ENCODE measurements at regions not wholly inside any gene's neighbourhood (a gene's known extent, or its start where the extent isn't known, plus 50 kb on each side); places are given as distances from the start of the nearest gene placed in this dataset.
"Not testable (repeated sequence)": the region's sequence is repeated elsewhere in the genome, so short reads cannot be mapped to it uniquely, and the experiment has no call there.

DNA sequence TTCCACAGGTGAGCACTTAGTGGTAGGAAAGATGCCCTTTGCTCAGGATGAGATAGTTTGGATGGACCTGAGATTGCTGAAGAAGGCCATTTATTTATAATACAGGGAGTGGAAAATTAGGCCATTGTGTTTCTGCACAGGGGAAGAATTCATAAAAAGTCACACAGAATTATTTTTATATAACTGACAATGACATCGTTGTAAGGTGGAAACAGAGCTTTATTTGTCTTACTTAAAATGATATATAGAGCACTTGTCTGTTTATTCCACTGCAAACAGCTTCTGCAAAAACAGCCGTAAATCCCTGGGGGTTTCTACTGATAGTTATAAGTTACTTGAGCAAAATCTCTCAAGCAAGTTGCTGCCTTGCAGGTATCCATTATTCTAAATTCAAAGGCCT lies 158.1 kb upstream of the ZNF521 start:
- no peak for DNase-seq (ENCODE audit: low read depth in 1 of 2, low spot score in 1 of 2)

GRCh38 chr18:25503567-25504081 lies 151.7 kb upstream of the ZNF521 start:
- DNase-seq (ENCODE audit: low read depth in 1 of 2, low spot score in 1 of 2), result no peak

- DNase-seq (ENCODE audit: low read depth in 1 of 2, low spot score in 1 of 2), result no peak
Measured at GRCh38 chr18:25497151-25497794, 145.3 kb upstream of the ZNF521 start.

- DNase-seq (ENCODE audit: low read depth in 1 of 2, low spot score in 1 of 2), result no peak
Measured at GRCh38 chr18:25496544-25496943, 144.6 kb upstream of the ZNF521 start.

DNA sequence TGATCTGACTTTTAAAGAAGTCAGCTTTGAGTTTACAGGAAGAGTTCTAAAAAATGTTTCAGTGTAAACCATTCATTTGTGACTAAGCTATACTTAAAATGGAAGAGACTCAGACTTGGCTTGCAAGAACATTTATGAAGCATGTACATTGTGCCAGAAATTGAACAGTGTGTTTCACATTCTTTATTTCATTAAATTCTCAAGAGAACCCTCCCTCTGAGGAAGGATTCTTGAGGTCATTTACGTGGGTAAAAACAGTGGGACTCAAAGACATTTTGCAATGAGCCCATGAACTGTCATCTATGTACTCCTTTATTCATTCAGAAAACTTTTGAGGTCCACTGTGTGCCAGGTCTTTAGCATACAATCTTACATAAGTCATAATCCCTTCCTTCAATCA lies 143.6 kb upstream of the ZNF521 start:
- DNase-seq (ENCODE audit: low read depth in 1 of 2, low spot score in 1 of 2), result no peak

GRCh38 chr18:25494888-25495287 lies 142.9 kb upstream of the ZNF521 start:
- no peak for DNase-seq (ENCODE audit: low read depth in 1 of 2, low spot score in 1 of 2)

- no peak for DNase-seq (ENCODE audit: low read depth in 1 of 2, low spot score in 1 of 2)
Measured at GRCh38 chr18:25493401-25493800, 141.4 kb upstream of the ZNF521 start.

DNA sequence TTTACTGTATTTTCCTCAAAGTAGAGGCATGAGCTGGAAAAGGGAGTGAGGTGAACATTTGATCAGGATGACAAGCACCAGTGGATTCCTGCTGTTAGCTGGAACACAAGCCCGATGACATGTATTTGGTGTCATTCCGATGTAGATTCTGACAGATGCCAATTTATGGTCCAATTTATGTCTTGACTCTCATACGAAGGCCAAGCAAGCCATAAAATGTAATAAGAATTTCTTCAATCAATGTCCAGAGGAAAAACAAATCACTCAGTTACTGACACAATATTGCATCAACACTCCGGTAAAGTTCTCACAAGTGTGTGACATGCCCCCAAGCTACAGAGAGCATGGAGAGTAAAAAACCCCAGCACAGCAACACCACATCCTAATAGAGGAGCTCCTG lies 138.3 kb upstream of the ZNF521 start:
- DNase-seq (ENCODE audit: low read depth in 1 of 2, low spot score in 1 of 2), result no peak

- no peak for DNase-seq (ENCODE audit: low read depth in 1 of 2, low spot score in 1 of 2)
Measured at GRCh38 chr18:25473008-25473407, 121.0 kb upstream of the ZNF521 start.

DNA sequence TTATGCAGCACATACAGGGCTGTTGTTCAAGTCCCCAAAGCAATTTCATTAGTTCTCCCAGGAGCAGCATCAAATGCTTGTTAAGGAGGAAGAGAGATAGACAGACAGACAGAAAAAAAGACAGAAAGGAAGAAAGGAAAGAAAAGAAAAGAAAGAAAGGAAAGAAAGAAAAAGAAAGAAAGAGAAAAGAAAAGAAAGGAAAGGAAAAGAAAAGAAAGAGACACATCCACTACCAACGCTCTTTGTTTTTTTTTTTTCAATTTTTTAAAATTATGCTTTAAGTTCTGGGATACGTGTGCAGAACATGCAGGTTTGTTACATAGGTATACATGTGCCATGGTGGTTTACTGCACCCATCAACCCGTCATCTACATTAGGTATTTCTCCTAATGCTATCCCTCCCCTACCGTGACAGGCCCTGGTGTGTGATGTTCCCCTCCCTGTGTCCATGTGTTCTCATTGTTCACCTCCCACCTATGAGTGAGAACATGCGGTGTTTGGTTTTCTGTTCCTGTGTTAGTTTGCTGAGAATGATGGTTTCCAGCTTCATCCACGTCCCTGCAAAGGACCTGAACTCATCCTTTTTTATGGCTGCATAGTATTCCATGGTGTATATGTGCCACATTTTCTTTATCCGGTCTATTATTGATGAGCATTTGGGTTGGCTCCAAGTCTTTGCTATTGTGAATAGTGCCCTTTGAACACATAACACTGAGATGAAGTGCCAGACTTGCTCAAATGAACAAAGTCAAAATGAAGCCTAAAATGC lies 119.0 kb upstream of the ZNF521 start:
- DNase-seq (ENCODE audit: low read depth in 1 of 2, low spot score in 1 of 2), result not testable (repeated sequence)

DNA sequence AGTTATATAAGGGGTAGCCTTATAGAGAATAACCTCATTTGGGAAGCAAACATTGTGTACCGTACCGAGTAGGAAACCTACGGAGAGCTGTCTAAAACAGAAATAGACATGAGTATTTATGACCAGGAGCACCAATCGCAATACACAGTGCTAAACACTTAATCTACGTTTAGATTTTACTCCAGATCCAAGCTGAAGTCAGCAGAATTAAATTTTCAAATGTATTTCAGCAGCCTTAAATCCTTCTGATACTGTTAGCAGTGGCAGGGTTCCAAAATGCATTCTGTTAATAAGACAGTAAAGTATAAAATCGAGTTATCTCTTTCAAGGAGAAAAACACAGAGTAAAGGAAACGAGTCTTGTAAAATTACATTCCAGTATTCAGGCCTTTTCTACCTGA lies 118.1 kb upstream of the ZNF521 start:
- DNase-seq (ENCODE audit: low read depth in 1 of 2, low spot score in 1 of 2), result no peak

DNA sequence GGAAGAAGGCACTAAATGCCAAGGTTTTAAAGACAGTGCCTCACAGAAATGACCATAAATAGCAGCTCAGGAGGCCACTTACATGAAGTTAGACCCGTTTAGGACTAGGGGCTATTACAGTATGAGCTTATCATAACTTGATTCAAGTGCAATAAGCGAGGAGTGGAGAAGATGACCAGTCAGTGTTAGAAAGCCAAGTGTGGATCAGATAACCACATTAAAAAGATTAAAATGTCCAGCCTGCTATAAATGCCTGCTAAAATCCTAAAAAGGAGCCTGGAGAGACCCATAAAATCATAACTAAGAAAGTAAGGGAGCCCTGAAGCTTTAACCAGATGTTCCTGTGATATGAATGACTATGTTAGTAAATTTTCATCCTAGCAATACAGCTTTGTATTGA lies 117.5 kb upstream of the ZNF521 start:
- DNase-seq (ENCODE audit: low read depth in 1 of 2, low spot score in 1 of 2), result no peak

DNA sequence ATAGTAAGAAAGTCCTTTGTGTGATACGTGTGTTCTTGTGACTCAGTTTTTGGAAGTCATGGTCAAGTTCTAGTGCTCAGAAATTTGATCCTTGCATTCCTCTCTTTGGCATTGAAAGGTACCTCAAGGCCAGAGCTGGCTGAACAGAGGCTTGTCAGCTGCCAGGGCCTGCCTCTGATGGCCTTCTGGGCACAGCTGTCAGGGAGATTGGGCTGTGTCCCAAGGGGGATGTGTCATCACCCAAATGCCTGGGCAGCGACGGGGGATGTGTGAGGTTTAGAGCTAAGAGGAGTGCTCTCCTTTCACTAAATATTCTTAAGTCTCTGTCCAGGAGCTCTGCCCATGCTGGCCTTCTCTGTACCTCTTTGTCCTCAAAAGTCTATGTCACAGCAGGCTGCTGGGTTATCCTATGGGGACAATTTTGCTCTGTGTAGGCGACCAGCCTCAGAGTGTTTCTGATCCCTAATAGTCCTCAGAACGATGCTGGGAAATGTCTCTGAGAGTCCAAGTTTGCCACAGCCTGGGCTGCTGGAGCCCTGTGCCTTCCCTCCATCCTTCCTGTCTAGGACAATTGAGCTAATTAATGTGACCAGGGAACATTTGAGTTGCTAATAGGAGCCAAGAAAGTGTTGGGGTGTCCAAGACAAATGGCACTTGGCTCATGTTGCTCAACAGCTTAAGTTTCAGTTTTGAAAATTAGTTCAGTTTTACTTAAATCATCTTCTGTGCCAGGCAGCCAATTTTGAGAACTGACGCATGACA lies 115.4 kb upstream of the ZNF521 start:
- no peak for DNase-seq (ENCODE audit: low read depth in 1 of 2, low spot score in 1 of 2)

DNA sequence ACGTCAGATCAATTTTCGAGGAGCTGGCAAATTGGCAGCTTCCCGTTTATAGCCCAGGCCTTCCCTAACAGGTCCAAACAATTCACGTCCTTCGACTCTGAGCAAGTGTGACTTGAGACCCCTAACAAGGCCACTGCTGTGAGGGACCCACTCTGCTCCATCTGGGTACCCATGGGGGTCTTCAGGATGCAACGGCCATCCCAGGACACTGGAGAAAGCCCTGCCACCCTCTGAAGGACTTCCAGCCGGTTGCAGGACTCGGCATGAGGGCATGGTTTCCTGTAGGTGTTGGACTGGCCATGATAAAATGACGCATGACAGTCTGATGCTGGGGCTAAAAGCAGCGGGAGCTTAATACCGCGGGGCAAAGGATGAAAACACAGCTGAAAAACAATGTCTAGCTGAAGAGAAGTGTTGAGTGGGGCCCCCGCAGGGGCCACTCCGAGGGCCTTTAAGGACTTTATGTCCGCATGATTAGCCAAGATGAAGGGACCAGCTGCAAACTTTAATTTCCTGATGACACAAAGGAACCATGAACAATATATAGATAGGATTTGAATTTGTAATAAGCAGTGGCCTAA lies 113.3 kb upstream of the ZNF521 start:
- no peak for DNase-seq (ENCODE audit: low read depth in 1 of 2, low spot score in 1 of 2)

DNA sequence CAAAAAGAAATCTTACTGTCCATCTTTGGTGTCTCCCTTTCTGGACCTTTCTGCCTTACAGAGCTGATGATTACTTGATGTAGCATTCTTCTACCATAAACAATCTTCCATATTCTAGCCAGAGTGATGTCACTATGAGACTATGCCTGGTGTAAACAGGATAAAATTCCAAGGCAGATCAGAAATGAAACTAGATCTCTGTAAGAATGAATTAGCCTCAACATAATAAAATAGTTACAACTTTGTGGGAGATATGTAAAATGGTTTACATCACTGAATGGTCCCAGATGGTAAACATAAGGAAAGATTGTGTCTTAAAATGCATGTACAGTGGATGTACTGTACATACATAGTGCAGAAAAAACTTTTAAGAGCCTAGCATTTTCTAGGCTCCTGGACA lies 112.3 kb upstream of the ZNF521 start:
- DNase-seq (ENCODE audit: low read depth in 1 of 2, low spot score in 1 of 2), result no peak

- no peak for DNase-seq (ENCODE audit: low read depth in 1 of 2, low spot score in 1 of 2)
Measured at GRCh38 chr18:25463726-25464125, 111.8 kb upstream of the ZNF521 start.

DNA sequence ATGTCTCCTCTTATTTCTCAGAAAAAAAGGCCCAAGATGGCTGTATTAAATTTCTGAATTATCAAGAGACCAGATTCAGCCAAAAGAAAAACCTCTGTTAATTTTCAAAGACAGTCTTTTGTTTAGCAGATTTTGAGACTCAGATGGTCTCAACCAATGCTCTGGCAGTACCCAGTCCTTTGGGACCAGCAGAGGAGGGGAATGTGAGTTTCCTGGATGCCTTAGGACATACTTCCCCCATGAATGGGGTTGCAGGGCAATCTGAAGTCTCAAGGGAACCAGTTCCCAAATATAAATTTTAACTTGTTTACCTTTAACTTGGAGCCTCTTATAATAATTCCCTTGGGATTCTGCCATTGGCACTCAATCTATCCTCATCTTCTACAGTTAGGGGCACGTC lies 107.8 kb upstream of the ZNF521 start:
- DNase-seq (ENCODE audit: low read depth in 1 of 2, low spot score in 1 of 2), result no peak

DNA sequence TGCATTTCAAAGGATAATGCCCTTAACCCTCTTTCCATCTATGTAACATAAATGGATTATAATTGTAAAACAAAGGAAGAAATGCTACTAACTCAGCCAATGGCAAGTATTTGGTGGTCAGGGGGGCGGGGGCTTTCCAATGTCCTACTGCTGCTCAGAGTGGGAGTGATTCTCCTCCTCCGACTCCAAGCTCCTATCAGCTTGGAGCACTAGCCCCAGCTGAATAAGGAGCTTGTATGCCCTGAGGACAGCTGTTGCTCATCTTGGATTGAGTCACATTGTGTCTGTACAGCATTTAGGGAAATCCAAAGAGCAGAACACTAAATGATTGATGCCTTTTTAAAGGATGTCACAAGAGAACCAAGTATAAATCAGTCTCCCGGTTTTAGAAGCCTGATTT lies 105.6 kb upstream of the ZNF521 start:
- no peak for DNase-seq (ENCODE audit: low read depth in 1 of 2, low spot score in 1 of 2)

- DNase-seq (ENCODE audit: low read depth in 1 of 2, low spot score in 1 of 2), result no peak
Measured at GRCh38 chr18:25457126-25457525, 105.2 kb upstream of the ZNF521 start.

- no peak for DNase-seq (ENCODE audit: low read depth in 1 of 2, low spot score in 1 of 2)
Measured at GRCh38 chr18:25456334-25457010, 104.5 kb upstream of the ZNF521 start.

DNA sequence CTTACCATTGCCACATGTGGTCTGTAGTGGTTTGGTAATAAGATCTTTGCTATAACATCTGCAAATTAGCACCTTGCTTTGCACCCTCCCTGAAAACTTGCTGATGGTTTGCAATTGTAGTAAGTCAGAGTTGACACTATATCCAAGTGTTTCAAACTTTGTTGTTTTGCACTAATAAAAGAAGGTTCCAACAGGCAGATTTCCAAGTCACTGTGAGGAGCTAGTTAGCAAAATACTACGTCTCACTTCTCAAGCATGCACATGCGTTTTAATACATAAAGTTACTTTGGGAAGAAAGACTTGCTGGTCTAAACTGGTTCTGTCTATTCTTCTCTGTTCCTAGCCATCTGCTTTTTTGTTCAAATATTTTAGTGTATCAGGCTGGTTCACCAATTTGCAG lies 103.7 kb upstream of the ZNF521 start:
- DNase-seq (ENCODE audit: low read depth in 1 of 2, low spot score in 1 of 2), result no peak

Data from activated CD4-positive, alpha-beta T cell treated with anti-CD3 and anti-CD28 coated beads, Interleukin-2, amount 50 U/mL, for 24 hours (primary cell).